HG03575 (cell line): ENCODE measurements at regions not wholly inside any gene's neighbourhood (a gene's known extent, or its start where the extent isn't known, plus 50 kb on each side); places are given as distances from the start of the nearest gene placed in this dataset.

Experiments
- ATAC-seq: cut with Tn5 transposase; IDR thresholded peaks from one replicate; pipeline ENCODE4 v1.9.1; 2021; ENCODE audit not compliant: unreplicated experiment, insufficient number of reproducible peaks, low FRiP score; ENCODE audit errors: extremely low read depth

- ATAC-seq: no peak
Observed at GRCh38 chr3:40637906-40638305, 113.1 kb downstream of the ZNF621 start.

GRCh38 chr3:40639006-40639405 is 114.2 kb downstream of the ZNF621 start:
- ATAC-seq: no peak

- ATAC-seq: no peak
Observed at GRCh38 chr3:40642812-40643211, 118.1 kb downstream of the ZNF621 start.

GRCh38 chr3:40645883-40646282 is 121.1 kb downstream of the ZNF621 start:
- ATAC-seq: no peak

- ATAC-seq: no peak
Observed at GRCh38 chr3:40649346-40649745, 124.6 kb downstream of the ZNF621 start.

- no peak for ATAC-seq
Observed at GRCh38 chr3:40652072-40652471, 127.3 kb downstream of the ZNF621 start.

- no peak for ATAC-seq
Observed at GRCh38 chr3:40653001-40653400, 128.2 kb downstream of the ZNF621 start.

- no peak for ATAC-seq
Observed at GRCh38 chr3:40653878-40654277, 129.1 kb downstream of the ZNF621 start.

- no peak for ATAC-seq
Observed at GRCh38 chr3:40655551-40655950, 130.8 kb downstream of the ZNF621 start.

GRCh38 chr3:40657623-40658022 is 132.9 kb downstream of the ZNF621 start:
- ATAC-seq: no peak

- ATAC-seq: no peak
Observed at GRCh38 chr3:40658305-40658704, 133.5 kb downstream of the ZNF621 start.

GRCh38 chr3:40660554-40660953 is 135.8 kb downstream of the ZNF621 start:
- no peak for ATAC-seq

- ATAC-seq: no peak
Observed at GRCh38 chr3:40661284-40661683, 136.5 kb downstream of the ZNF621 start.

- no peak for ATAC-seq
Observed at GRCh38 chr3:40663280-40663679, 138.5 kb downstream of the ZNF621 start.

GRCh38 chr3:40669176-40669575 is 144.4 kb downstream of the ZNF621 start:
- ATAC-seq: no peak

GRCh38 chr3:40672861-40673260 is 148.1 kb downstream of the ZNF621 start:
- ATAC-seq: no peak

GRCh38 chr3:40677321-40677720 is 152.6 kb downstream of the ZNF621 start:
- ATAC-seq: no peak

GRCh38 chr3:40677749-40678148 is 153.0 kb downstream of the ZNF621 start:
- no peak for ATAC-seq

- ATAC-seq: no peak
Observed at GRCh38 chr3:40679290-40679689, 154.5 kb downstream of the ZNF621 start.

- ATAC-seq: no peak
Observed at GRCh38 chr3:40680685-40681657, 156.2 kb downstream of the ZNF621 start.

- no peak for ATAC-seq
Observed at GRCh38 chr3:40681658-40682055, 156.9 kb downstream of the ZNF621 start.
